ENCODE measurements at regions not wholly inside any gene's neighbourhood (a gene's known extent, or its start where the extent isn't known, plus 50 kb on each side); places are given as distances from the start of the nearest gene placed in this dataset.
A peak's percentile ranks its signal among the peaks of the same experiment; 100 is the strongest.
"Not testable (repeated sequence)": the region's sequence is repeated elsewhere in the genome, so short reads cannot be mapped to it uniquely, and the experiment has no call there.

DNA sequence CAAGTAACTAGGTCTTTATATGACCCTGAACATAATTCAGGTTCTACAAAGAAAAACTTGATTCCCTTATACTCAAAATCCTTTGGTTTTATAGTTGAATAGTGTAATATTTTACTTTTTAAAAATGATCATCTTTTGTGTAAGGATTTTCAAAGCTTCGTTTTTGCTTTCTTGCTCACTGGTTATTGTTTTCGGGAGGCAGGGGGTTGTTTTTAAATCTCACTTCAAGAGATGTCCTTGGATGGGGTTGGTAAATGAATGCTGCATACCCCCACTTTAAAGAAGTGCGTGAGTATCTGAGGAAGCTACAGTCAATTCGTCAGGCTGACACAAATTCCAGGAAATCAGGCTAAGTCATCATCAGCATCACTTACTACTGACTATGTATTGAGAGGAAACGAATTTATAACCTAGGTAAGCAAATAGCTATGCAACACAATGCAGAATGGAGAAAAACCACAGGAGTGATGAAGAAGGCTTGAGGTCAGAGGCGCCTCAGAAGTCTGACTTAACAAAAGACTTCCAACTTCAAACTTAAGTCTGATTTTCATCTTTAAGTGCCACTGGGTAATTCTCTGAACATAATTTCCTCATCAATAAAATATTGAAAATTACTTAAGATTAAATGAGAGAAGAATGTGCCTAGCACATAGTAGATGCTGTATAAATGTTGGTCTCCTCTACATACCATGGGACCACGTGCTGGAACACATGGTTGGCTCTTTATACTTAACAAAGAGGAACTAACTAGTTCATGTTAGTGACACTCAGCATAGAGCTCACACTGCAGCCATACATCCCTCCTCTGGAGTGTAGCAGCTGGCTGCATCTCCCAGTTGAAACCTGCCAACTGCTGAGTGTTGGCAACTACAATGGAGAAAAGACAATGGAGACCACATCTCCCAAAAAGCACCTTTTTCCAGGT is 106.0 kb upstream of the KIF2A start:
- DNase-seq: no peak

- no peak for DNase-seq
Observed at GRCh38 chr5:62206150-62206829, 99.7 kb upstream of the KIF2A start.

GRCh38 chr5:62208218-62208852 is 97.7 kb upstream of the KIF2A start:
- no peak for DNase-seq

GRCh38 chr5:62211405-62211804 is 94.6 kb upstream of the KIF2A start:
- no peak for DNase-seq

- no peak for DNase-seq
Observed at GRCh38 chr5:62212648-62213047, 93.4 kb upstream of the KIF2A start.

- no peak for DNase-seq
Observed at GRCh38 chr5:62214701-62215100, 91.3 kb upstream of the KIF2A start.

DNA sequence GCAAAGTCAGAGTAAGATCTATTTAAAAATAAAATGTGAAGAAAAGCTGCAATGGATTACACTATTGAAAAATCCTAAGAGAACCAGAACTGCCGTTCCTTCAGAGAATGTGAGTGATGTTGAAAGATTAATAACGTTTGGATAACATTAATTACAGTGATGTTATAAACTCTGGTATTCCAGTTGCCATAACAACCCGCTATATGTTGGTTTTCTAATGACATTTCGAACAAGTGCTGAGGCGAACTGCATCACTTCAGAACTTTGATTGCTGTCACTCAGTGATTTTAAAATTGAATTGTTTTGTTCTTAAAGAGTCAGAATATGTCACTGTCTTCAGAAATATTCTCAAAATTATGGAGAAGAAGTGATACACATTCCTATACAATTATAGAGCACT is 89.4 kb upstream of the KIF2A start:
- DNase-seq: not testable (repeated sequence)

- DNase-seq: not testable (repeated sequence)
Observed at GRCh38 chr5:62217095-62217494, 88.9 kb upstream of the KIF2A start.

DNA sequence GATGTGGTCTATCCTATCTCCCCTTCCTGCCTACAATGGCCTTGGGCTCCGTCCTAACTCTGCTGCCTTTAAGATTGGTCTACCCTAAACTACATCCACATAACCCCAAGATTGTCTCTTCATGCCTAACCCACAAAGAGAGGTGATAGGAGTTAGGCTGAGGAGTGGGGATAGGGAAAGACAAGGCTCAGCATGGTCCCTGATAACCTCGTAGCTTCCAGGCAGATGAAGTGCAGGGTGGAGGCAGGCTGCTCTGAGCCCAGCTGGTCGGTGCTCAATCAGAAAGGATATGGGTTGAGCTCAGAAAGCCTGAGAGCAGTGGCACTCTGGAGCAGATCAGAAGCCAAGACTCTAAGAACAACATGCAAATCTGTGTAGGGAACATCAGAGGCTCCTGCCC is 87.1 kb upstream of the KIF2A start:
- not testable (repeated sequence) for DNase-seq

DNA sequence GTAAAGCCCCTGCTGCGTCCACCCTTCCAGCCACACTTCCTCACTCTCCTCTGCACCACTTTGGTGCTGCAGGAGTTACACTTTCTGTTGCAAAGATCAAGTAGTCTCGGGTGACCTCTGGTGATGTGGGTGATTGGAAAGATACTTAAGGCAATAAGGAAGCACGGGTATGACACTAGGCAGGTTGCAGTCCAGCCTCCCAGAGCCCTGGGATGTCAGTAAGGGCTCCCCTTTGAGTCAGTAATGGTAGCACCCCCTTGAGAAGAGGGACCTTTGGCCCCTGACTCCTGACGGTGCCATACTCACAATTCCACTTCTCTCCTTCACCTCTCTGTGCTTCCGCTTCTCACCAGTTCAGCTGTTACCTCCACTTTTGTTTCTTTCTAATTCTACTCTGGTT is 84.1 kb upstream of the KIF2A start:
- not testable (repeated sequence) for DNase-seq

DNA sequence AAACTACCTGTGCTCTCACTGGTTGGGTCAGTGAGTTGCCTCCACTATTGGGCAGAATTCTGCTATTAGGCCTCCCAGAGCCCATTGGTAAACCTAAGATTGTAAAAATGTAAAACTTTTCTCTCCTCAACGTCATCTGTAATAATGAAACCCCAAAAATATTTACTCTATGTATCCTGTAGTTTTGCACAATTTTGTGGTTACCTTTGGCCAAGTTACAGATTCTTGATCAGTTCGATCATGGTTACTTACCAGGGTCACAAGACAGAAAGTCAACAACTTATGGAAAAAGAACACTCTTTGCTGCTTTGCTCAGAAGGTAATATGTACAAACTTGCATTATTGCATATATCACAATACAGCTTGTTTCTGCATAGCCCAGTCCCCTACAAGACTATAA is 83.7 kb upstream of the KIF2A start:
- DNase-seq: not testable (repeated sequence)

GRCh38 chr5:62223312-62223670 is 82.7 kb upstream of the KIF2A start:
- not testable (repeated sequence) for DNase-seq

DNA sequence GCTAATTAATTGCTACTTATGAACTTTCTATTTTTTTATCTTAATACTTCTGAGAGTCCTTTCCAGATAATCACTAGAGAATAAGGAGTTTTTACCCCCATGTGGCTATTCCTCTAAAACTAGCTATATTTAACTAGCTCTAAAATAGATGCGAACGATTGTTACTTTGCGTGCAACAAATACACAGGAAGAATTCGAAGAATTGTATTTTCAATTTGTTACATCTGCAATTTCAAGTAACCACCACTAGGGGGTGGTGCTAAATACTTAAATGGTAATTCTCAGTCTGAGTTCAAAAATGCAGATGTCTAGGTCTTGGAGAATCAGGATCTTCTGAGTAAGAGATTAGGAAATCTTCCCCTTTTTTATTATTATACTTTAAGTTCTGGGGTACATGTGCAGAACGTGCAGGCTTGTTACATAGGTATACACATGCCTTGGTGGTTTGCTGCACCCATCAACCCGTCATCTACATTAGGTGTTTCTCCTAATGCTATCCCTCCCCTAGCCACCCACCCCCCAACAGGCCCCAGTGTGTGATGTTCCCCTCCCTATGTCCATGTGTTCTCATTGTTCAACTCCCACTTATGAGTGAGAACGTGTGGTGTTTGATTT is 80.9 kb upstream of the KIF2A start:
- not testable (repeated sequence) for DNase-seq

GRCh38 chr5:62230876-62231388 is 75.1 kb upstream of the KIF2A start:
- DNase-seq: not testable (repeated sequence)

- no peak for DNase-seq
Observed at GRCh38 chr5:62231576-62231975, 74.4 kb upstream of the KIF2A start.

- not testable (repeated sequence) for DNase-seq
Observed at GRCh38 chr5:62232218-62232617, 73.8 kb upstream of the KIF2A start.

GRCh38 chr5:62233083-62234046 is 72.6 kb upstream of the KIF2A start:
- DNase-seq: not testable (repeated sequence)

DNA sequence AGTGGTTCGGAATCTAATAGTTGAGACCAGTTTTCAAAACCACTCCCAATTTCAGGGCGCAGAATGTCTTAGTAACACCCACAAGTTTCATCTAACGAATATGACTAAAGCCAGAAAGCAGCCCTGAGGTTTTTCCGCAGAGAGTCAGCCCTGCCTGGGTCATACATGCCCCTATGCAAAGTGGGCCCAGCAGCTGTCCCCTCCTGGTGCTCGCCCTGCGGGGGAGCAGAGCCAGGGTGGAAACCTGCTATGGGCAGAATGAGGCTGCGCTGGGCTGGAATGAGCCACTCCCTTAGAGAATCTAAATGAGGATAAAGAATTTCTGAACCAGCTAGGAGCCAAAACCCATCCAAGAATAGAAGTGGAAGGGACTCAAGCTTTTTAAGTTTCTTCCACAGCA is 69.4 kb upstream of the KIF2A start:
- peak; percentile 21 for DNase-seq

DNA sequence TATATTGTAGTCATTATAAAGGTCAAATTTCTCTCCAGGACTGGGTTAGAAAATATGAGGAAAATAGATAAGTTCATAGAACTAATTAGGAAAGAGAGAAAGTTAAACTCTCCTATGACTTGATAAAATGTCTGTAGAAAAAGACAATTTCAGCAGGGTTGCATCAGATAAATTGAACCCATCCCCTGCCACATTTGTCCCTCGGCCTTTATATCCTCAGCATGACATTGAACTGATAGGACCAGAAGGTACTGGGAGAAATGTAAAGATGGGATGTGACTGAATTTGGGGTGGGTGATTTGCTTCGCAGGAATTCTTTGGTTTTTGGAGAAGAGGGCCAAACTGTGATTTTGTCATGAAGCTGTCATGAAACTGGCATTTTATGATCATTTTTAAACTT is 68.1 kb upstream of the KIF2A start:
- not testable (repeated sequence) for DNase-seq

DNA sequence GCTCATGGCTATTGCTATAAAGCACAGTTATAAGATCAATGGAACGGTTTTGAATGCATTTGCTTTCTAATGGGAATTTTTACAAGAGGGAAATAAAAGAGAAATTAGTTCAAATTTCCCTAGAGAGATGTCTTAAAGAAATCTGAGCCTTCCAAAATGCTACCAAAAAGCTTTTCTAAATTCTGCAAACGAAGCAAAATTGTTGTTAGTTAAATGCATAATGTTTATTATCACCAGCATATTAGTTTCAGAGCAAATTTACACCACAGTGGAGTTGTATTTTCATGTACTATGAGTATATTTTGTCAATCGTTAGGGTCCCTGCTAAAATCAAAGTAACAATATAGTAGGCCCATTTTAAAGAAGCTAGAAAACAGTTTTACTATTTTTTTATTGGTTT is 67.4 kb upstream of the KIF2A start:
- not testable (repeated sequence) for DNase-seq

- DNase-seq: not testable (repeated sequence)
Observed at GRCh38 chr5:62240494-62240893, 65.5 kb upstream of the KIF2A start.

DNA sequence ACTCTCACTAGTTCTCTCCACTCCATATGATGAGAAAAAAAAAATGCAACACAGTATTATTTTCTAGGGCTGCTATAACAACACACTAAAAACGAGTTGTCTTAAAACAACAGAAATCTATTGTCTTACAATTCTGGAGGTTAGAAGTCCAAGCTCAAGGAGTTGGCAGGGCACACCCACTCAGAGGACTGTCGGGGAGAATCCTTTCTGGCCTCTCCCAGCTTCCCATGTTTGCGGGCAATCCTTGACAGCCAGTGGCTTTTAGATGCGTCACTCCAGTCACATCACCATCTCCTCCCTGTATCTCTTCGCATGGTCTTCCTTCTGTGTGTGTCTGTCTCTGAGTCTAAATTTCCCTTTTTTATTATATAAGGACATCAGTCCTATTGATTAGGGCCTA is 64.0 kb upstream of the KIF2A start:
- DNase-seq: not testable (repeated sequence)

Data from stimulated activated naive CD4-positive, alpha-beta T cell treated with Interleukin-2 at 50 U/mL for 16 hours (primary cell).